ENCODE measurements at regions not wholly inside any gene's neighbourhood (a gene's known extent, or its start where the extent isn't known, plus 50 kb on each side); places are given as distances from the start of the nearest gene placed in this dataset.

DNA sequence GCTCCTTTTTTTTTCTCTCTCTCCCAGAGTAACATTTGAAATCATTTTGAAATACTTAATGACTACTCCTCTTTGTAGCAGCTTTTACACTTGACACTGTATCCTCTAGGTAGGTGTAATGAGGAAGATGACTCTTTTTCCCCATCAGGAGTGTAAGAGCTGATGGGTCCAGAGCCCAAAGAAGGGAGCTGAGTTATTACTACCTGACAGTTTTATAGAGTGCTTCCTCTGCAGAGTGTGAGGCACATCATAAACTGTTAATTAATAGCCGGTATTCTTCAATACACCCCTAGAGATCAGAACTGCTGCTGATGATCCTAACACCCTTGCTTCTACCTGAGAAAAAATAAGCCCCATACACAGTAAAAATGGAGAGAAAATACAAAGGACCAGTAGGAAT, 279.8 kb upstream of the SEMA3A start:
- H3K27ac ChIP-seq = no peak overlapping the region
- no peaks in the 10 kb centered on the region for H3K4me1 ChIP-seq
- WGBS = 38% methylated on average over 1 of the region's 1 CpG
- DNase-seq (ENCODE audit: low spot score in 2 of 2) = no peak
- no peaks in the 10 kb centered on the region for H3K36me3 ChIP-seq
- no peaks in the 10 kb centered on the region for H3K27me3 ChIP-seq
- TF ChIP-seq, protein P1, sequence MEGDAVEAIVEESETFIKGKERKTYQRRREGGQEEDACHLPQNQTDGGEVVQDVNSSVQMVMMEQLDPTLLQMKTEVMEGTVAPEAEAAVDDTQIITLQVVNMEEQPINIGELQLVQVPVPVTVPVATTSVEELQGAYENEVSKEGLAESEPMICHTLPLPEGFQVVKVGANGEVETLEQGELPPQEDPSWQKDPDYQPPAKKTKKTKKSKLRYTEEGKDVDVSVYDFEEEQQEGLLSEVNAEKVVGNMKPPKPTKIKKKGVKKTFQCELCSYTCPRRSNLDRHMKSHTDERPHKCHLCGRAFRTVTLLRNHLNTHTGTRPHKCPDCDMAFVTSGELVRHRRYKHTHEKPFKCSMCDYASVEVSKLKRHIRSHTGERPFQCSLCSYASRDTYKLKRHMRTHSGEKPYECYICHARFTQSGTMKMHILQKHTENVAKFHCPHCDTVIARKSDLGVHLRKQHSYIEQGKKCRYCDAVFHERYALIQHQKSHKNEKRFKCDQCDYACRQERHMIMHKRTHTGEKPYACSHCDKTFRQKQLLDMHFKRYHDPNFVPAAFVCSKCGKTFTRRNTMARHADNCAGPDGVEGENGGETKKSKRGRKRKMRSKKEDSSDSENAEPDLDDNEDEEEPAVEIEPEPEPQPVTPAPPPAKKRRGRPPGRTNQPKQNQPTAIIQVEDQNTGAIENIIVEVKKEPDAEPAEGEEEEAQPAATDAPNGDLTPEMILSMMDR (IDR thresholded peaks at IDR 0.05) = no peak
- TF ChIP-seq POLR2AphosphoS5 (IDR thresholded peaks at IDR 0.05) = no peak
- no peak for TF ChIP-seq POLR2A (IDR thresholded peaks at IDR 0.05)
- TF ChIP-seq EP300 (IDR thresholded peaks at IDR 0.05) = no peak
- no peaks in the 10 kb centered on the region for H3K9me3 ChIP-seq
- no peak overlapping the region for H3K4me3 ChIP-seq

DNA sequence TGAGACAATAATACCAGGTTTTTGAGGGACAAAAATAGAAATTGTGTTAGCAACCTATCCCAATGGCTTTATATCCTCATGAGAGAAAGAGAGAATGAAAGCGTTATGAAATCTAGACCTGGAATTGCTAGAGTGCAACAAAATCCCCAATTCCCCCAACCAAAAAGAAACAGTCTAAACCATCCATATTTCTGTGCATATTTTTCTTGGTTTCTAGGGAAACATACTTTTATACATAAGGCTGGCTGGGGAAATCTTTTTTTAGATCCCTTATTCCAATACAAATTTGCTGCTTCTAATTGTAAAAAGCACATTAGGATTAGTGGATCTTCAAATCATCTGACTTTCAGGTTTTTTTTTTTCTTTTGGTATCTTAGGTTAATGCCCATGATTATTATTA, 277.0 kb upstream of the SEMA3A start:
- H3K27me3 ChIP-seq = no peaks in the 10 kb centered on the region
- TF ChIP-seq POLR2AphosphoS5 (IDR thresholded peaks at IDR 0.05) = no peak
- no peak for TF ChIP-seq POLR2A (IDR thresholded peaks at IDR 0.05)
- no peak for TF ChIP-seq EP300 (IDR thresholded peaks at IDR 0.05)
- TF ChIP-seq, protein P1 (IDR thresholded peaks at IDR 0.05) = no peak
- no peak overlapping the region for H3K27ac ChIP-seq
- no peaks in the 10 kb centered on the region for H3K36me3 ChIP-seq
- no peak for DNase-seq (ENCODE audit: low spot score in 2 of 2)
- H3K4me3 ChIP-seq = no peak overlapping the region
- H3K4me1 ChIP-seq = no peaks in the 10 kb centered on the region
- 88% methylated on average over 1 of the region's 1 CpG for WGBS
- H3K9me3 ChIP-seq = no peaks in the 10 kb centered on the region

DNA sequence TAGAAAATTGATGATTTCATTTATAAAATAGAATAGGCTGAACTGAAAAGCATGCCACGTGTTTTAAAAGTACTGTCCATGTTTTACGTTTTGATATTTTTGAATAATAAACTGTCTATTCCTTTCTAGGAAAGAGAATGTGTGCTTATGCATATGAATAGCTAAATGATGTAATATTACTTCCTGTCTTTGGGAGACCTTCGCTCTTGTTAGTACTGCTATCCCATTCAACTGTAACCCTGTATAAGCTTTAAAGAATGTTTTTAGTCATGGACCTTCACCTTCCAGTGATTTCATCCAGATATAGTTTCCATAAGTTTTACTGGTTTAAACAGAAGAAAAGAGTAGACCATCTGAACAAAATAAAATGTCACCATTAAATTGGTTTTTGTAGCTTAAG, 274.4 kb upstream of the SEMA3A start:
- Histone ChIP-seq H3K27ac (no peak overlapping the region), H3K4me3 (no peak overlapping the region), H3K9me3 (no peaks in the 10 kb centered on the region), H3K27me3 (no peaks in the 10 kb centered on the region), H3K36me3 (no peaks in the 10 kb centered on the region), H3K4me1 (no peaks in the 10 kb centered on the region)
- TF ChIP-seq POLR2A (IDR thresholded peaks at IDR 0.05) = no peak
- TF ChIP-seq EP300 (IDR thresholded peaks at IDR 0.05) = no peak
- no peak for TF ChIP-seq POLR2AphosphoS5 (IDR thresholded peaks at IDR 0.05)
- TF ChIP-seq, protein P1 (IDR thresholded peaks at IDR 0.05) = no peak
- DNase-seq (ENCODE audit: low spot score in 2 of 2) = no peak
- WGBS = 73% methylated on average over 3 of the region's 3 CpGs

DNA sequence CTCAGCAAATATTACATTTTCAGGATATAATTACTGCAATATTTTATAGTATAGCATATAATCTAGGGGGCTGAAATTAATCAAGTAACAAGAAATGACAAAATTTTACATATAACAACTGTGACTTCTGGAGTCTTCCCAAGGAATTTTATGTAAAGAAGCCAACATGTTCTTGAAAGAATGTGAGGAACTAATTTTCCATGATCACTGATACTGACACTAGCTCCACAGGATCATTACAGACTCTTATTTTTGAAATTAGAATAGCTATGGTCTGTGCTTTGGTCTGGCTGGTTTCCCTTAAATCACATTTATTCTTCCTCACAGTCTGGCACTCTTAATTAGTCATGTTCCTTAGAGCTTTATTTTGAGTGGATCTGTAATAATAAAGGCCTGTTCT, 267.7 kb upstream of the SEMA3A start:
- TF ChIP-seq EP300 (IDR thresholded peaks at IDR 0.05) = no peak
- Histone ChIP-seq H3K9me3 (no peaks in the 10 kb centered on the region), H3K27ac (no peak overlapping the region), H3K27me3 (no peaks in the 10 kb centered on the region), H3K36me3 (no peaks in the 10 kb centered on the region), H3K4me1 (no peaks in the 10 kb centered on the region), H3K4me3 (no peak overlapping the region)
- DNase-seq (ENCODE audit: low spot score in 2 of 2) = no peak

DNA sequence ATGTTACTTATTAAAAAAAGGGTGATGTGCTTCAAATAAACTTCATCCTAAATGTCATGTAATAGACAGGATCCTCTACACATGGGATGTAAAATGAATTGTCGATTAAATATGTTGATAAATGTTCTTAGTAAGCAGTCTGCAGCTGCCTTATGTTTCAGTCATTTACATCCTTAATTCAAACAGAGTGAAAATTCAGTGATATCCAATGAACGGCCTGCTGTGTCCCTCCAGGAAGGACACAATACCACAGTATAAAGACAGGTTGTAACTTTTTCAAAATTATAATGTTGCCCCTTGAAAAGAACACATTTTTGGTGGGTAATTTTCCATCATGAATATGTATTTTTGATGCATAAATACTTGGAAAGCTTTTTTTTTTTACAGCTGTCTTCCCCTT, 266.5 kb upstream of the SEMA3A start:
- Histone ChIP-seq H3K36me3 (no peaks in the 10 kb centered on the region), H3K4me3 (no peak overlapping the region), H3K9me3 (no peaks in the 10 kb centered on the region), H3K27ac (no peak overlapping the region), H3K4me1 (no peaks in the 10 kb centered on the region), H3K27me3 (no peaks in the 10 kb centered on the region)
- WGBS = 76% methylated on average over 2 of the region's 2 CpGs
- TF ChIP-seq POLR2A (IDR thresholded peaks at IDR 0.05) (no peak), POLR2AphosphoS5 (IDR thresholded peaks at IDR 0.05) (no peak), EP300 (IDR thresholded peaks at IDR 0.05) (no peak)
- TF ChIP-seq, protein P1 (IDR thresholded peaks at IDR 0.05) = no peak
- DNase-seq (ENCODE audit: low spot score in 2 of 2) = no peak

DNA sequence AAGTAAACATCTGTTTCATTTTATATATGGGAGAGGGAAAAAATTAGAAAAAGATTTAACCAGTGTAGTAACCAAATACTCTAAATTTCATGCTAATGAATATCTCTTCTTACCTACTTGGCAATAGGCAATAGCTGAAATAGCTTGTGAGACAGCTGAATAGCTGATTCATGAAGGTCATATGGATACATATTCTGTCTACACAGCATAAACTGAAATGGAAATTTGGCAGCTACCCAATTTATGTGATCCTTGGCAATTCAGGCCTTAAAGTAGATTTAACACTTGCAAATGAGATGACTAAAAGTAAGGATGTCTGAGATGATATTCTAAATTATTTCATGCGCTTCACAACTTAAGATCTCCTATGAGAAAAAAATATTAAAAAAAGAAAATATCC, 261.2 kb upstream of the SEMA3A start:
- H3K4me1 ChIP-seq = no peaks in the 10 kb centered on the region
- no peaks in the 10 kb centered on the region for H3K9me3 ChIP-seq
- 88% methylated on average over 1 of the region's 1 CpG for WGBS
- no peak overlapping the region for H3K27ac ChIP-seq
- TF ChIP-seq POLR2AphosphoS5 (IDR thresholded peaks at IDR 0.05) = no peak
- TF ChIP-seq, protein P1 (IDR thresholded peaks at IDR 0.05) = no peak
- no peak for TF ChIP-seq EP300 (IDR thresholded peaks at IDR 0.05)
- no peak for TF ChIP-seq POLR2A (IDR thresholded peaks at IDR 0.05)
- DNase-seq (ENCODE audit: low spot score in 2 of 2) = no peak
- no peak overlapping the region for H3K4me3 ChIP-seq
- H3K27me3 ChIP-seq = no peaks in the 10 kb centered on the region
- no peaks in the 10 kb centered on the region for H3K36me3 ChIP-seq
